NOMO-1 treated with dmso at 0.1 percent for 144 hours (cell line): ENCODE measurements at regions not wholly inside any gene's neighbourhood (a gene's known extent, or its start where the extent isn't known, plus 50 kb on each side); places are given as distances from the start of the nearest gene placed in this dataset.

Source experiments
- DNase-seq: peaks from one replicate; lab custom pipeline; 2025; ENCODE audit not compliant: unreplicated experiment; lab: John Stamatoyannopoulos, UW

DNA sequence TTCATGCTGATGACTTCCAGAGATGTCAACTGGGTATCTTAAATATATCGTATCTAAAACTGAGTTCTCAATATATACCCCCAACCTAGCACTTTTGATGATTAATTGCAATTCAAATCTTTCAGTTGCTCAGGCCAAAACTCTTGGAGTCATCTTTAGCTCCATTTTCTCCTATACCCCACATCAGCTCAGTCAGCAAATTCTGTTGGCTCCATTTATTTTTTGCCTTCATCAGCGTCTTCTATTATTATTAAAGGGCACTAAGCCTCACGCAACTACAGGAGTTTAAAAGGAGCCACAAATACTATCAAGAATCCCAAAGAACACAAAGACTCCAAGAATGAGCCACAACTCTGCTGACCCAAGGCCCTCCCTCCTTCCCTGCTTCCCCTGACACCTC is 134.9 kb downstream of the KCTD12 start:
- DNase-seq: no peak

DNA sequence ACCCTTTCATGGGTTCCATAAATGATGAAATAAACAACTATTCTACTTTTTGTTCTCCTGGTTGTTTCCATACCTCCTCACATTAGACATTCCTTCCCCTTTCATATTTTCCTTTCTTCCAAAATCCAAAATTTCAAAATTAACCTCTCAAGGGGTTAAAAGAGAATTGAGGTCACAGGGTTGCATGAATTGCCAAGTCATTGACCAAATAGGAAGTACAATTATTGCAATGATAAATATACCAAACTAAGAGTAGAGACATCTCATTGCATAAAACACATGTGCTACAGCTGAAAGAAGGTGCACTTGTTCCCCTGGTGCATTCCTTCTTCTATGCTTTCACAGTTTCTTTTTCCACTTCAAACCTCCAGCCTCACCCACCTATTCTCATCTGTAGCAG is 136.1 kb downstream of the KCTD12 start:
- DNase-seq: peak; percentile 45

DNA sequence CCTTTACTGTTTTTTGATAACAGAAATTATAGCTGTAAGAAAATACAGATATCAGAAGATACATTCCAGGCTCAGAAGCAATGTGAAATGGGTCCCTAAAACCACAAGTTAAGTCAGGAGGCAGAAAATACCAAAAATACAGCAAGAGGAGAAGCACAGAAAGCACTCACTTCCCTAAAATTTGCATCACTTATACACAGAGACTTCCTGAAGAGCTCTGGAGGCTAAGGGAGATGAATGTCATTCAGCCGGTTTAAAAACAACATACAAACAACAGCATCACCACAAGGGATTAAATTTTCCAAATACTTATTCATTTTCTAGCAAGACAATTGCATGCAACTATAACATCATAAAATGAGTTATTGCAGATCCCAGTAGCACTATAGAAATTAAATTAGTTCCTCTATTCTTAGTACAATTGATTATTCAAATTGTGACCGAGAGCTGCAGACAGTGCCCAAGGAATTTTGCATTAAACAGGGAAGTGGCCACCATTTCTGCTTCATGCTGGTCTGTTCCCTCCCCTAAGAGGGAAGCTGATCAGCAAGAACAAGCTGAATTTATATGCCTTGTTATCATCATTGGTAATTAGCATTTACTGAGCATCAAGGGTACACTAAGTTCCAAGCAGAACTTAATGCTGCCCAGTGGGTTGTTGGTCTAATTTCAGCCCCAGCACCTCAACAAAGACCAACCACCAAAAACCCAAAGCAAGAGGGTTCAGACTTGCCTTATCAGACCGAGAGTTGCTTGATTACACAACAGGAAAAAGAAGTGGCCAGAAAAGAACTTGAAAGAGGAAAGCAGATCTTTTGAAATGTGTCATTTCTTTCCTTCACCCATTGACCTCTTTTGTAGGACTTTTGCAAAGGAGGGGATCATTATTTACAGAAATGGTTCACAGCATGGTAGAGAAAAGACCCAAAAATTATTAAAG is 140.7 kb downstream of the KCTD12 start:
- DNase-seq: peak; percentile 72

DNA sequence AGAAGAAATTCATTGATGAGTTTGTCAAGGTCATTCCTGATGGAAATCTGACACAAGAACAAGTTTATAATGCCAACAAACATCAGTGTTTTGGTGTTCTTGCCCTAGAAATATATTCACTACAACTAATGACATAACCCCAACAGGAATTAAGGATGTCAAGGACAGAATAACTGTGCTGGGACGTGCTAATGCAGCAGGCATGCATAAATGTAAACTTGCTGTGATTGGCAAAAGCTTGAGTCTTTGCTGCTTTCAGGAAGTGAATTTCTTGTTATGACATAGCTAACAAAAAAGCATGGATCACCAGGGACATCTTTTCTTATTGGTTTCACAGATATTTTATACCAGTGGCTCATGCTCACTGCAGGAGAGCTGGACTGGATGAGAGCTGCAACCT is 144.6 kb downstream of the KCTD12 start:
- DNase-seq: no peak

DNA sequence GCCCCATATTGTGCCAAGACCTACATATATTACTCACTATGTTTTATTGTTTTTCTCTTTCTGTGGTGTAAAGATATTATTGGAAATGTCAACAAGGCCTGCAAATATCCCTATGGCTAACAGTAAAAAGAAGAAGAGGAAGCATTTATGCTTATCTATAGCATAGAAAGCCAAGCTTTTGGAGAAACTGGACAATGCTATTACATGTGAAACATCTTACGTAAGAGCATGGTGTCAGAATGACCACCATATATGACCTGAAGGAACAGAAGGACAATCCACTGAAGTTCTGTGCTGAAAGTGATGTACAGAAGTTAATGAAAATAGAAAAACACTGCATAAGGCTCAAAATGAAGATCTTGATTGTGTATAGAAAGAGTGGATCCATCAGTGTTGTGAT is 145.2 kb downstream of the KCTD12 start:
- no peak for DNase-seq

DNA sequence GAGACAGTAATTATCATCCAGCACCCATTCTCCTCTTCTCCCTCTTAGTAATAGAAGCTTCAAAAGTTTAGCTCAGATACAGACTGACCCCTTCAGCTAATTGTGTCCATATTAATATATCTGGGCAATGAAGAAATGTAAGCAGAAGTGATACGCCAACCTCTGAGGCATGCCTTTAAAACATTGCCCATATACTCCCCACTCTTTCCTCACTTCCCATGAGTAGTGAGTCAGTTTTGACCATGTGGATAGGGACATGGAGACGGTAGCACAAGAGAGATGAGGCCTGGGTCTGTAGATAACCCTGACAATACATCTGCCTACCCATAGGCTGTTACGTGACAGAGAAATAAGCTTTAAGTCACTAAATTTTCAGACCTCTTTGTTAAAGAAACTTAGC is 147.6 kb downstream of the KCTD12 start:
- no peak for DNase-seq

DNA sequence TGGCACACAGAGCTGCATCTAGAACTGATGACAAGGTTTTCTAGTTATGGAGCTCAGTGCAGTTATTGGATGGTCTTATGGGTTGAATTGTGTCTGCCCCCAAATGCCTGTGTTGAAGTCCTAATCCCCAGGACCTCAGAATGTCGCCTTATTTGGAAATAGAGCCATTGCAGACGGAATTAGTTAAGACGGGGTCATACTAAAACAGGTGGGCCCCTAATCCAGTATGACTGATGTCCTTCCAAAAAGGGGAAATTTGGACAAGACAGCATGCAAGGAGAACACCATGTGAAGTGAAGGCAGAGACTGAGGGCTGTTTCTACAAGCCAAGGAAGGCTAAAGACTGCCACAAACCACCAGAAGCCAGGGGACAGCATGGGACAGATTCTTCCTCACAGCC is 148.7 kb downstream of the KCTD12 start:
- no peak for DNase-seq

DNA sequence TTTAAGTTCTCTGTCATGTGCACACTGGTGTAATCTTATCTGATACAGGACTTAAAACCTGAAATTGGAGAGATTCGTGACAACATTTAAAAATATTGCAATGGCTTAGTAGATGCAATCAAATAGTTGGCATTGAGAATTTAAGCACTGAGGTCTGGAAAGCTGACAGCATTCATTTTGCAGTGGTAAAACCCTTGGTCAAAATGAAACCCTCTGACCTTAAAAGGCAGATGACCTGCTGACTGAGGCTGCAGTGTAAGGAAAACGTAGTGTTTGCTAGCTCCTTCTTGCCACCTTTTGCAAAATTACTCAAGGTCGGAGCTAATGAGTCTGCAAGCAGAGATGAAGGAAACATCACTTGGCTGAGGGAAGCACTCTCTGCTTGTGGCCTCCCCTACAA is 150.6 kb downstream of the KCTD12 start:
- DNase-seq: no peak

DNA sequence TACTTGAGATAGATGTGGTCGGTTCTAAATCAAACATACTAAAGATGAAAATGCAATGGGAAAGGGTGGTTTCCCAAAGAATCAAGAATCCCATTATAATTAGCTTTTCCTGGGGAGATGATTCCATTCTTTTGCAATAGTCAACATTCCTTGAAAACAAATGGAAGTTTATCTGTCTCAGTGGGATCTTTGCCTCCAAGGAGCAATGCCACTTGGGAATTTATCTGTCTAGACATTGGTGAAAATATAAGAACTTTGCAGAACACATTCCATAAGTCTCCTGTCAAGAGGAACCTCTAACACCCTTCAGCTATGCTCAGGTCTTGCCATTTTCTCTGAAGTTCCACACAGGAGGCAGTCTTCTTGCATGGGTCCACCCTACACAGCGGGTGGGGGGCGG is 152.5 kb downstream of the KCTD12 start:
- DNase-seq: no peak

DNA sequence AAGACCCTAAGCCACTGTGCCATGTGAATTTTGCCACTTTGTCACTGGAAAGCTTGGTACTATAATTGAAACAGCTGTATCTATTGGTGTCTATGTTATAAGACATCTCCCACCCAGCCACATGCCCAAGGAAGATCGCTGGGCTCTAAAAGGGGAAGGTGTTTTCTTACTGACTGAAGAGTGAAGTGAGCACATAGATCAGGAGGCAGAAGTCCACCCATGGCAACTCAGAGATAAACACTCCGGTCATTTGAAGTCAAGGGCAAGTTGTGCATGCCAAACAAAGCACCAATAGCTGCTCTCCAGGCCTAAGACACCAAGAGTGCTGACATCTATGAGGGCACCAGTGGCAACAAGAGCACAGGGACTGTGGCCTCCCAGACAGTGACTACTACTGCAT is 153.8 kb downstream of the KCTD12 start:
- no peak for DNase-seq

DNA sequence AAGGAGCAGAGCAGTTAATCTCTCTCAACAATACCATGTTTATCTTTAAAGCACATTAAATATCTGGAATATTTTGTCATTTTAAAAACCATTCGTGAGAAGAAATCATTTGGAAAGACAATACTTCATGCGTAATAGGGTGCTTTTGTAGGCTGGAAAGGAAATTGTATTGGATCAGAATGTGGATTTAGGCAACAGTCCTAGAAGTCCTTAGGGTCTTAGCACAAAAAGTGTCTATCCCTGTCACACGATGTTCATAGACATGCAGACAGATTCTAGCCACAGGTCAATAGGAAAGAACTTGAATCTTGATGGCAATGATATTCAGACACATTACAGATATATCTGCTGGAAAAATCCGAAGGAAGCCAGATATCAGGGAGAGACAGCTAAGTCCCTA is 156.0 kb downstream of the KCTD12 start:
- DNase-seq: no peak

DNA sequence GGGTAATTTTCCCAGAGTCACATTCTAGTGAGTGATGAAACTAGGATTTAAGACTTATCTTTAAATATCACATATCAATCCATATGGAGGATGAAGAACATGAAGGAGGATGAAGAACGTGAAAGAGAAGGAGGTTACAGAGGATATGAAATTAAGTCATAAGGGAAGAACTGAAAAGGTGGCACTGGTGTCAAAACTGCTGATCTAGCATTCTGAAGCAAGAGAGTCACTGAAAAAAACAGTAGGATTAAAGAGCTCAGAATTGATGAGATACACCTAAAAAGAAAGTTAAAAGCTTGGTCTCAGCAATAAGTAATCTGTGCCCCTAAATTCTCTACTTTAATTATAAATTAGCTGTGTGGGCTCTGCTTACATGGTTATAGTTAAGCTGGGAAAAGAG is 156.5 kb downstream of the KCTD12 start:
- no peak for DNase-seq

DNA sequence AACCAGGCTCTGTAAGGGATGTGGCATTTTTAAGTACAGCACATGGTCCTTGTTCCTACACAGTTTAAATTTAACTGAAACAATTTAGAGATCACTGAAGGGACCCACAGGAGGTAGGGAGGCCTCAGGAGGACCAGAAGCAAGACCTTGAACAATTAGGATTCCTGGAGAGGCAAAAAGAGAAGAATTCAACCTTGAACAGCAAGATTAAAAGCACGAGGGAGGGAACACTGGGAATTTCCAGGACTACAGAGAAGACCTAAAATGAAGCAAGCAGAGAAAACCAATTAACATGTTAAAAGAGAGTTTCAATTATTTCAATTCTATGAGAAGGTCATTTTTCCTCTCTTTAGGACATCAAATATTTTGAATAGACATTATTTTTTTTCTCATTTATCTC is 160.3 kb downstream of the KCTD12 start:
- no peak for DNase-seq

DNA sequence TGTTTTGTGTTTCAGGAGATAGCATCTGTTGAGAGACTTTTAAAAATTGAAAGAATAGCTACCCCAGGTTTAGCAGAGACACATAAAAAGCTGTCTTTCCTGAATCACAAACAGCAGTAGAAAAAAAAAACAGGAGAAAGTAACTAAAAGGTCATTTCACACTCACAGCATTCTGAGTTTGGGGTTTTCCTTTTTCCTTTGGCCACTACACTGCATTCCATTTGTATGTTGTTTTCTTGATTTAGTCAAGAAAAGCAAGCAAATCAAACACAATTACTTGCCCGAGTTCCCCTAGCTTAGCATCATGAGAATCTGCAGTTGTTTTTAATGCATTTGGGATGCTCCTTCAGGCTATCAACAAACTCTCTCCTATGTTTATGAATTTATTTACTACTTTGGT is 161.0 kb downstream of the KCTD12 start:
- no peak for DNase-seq

DNA sequence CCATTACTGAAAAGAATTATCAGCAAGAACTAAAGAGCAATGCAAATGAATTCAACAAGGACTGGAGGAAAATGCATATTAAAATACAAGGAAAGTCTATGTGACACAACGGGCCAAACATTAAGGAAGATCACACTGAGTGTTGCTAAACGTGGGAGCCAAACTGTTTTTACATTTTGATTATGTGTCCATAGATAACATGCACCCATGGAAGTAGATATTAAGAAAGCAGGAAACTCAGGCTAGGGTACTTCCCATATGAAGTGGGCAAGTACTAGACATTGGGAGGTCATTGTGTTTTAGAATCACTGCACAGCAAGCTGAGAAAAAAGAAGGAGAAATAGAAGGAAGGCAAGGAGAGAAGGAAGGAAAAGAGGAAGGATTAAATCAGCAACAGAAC is 161.8 kb downstream of the KCTD12 start:
- DNase-seq: no peak

DNA sequence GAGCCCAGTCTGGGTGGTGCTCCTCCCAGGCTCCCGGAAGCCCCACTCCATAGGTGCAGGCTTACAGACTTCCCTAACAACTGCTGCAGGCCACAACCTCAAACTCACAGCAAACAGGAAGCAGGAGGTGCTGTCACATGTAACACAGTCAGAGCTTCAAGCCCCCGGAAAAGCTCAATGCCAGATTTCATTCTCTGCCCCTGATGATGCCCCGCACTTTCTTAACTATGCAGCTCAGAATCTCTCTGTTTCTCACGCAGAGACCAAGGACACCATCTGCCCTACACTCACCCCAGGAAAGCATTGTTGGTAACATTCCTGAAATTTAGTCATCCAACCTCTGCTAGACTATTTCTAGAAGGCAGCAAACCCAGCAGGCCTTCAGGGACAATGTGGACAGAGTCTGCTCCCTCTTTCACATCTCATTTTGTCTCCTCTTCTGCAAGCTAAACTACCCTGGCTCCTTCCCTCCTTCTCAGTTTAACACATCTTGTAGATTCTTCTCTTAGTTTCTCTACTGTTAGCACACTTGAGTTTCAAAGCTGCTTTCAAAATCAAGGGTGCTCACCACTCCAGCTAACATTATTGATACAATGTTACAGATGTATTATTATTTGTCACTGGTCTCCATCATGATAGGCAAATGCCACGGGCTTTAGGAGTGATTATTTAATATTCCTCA is 162.5 kb downstream of the KCTD12 start:
- peak; percentile 26 for DNase-seq

DNA sequence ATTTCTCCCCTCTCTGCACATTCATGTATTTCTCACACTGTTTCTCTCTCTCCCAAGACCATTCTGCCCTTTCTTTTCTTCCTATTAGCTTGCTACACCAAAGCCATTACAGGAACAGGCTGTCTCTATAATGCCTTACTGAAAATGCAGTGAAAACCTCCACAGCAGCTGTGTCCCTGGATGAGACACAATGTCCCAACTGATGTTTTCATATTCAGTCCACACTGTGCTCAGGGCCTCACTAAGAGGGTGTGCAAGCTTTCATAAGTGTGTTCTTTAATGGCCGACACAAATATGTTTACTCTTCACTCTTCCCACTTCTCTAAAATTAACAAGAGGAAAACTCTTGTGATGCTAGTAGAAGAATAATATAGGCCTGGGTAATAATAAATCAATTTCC is 163.4 kb downstream of the KCTD12 start:
- no peak for DNase-seq

DNA sequence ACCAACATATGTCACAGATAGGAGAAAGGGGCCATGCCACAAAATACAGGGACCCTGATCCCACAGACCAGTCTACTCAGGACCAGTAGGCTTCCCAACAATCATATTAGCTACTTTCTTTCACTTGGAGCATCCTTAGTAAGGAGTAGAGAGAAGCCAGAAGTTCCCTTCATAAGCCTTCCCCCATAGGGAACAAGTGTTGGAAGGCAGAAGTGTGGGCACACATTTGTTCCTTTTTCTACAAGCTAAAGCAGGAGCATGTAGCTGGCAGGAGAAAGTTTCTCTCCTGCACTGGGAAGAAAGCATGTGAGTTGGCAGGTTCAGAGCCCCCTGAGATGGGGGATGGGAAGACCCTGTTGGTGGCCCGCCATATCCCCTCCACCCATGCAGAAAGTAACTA is 165.4 kb downstream of the KCTD12 start:
- no peak for DNase-seq

DNA sequence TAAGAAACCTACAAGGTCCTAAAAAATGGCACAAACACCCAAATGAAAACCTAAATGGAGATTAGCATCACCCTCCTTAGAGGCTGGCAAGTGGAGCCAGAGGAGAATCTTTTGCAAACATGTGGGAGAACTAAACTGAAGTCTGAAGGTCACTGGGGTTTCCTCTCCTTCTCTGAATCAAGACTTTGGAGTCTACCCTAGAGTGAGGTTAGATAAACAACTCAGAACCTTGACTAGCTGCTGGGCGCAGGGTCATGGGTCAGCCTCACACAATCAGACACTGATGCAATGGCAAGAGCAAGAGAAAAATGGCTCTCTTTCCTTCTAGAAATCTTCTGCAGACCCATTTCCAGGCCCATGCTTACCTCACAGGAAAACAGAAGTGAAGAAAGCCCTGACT is 165.8 kb downstream of the KCTD12 start:
- DNase-seq: no peak

DNA sequence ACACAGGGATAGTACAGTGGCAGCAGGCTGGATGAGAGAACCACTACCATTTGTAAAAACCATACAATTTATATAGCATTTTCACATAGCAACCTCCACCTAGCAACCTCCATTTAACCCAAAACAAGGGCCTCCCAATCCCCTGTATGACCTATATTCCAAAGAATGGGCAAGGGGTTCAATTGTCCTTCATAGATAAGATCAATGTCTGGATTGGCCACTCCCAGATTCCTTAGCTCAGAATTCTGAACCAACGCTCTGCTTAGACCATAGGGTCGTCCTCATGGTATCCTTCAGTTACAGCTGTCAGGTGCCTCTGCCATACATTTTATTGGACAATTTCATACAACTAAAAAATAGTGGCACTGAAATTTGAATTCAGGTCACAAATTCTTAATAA is 166.2 kb downstream of the KCTD12 start:
- DNase-seq: no peak

DNA sequence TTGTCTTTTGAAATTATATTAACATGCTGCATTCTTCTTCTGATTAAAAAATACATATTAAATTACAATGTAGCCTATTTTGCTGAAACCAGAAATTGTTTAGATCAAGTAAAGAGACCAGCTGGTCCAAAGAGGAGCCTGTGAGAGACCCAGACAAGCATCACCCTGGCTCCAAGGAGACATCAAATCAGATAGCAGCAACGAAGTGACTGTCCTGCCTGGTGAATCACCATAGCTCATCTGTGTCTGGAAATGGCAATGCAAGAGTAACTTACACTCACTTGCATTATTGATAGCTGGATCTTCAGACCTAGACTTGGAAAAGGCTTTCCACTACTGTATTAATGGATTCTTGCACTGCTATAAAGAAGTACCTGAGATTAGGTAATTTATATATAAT is 169.1 kb downstream of the KCTD12 start:
- no peak for DNase-seq

DNA sequence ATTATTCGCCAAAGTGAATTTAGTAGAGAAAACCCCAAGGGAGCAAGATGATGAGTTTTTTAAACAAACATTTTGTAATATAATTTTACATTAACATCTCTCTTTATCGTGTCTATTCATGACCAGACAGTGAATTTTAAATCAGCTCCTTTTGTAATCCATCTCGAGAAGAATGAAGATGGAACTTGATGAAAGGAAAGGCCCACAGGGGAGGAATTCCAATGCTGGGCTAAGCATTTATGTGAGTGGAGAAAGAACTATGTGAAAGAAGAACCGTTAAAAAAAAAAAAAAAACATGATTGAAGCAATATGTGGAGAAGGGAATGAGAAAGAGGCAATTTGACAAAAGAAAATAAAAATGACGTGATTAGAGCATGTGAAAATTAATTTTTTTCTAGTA is 170.6 kb downstream of the KCTD12 start:
- no peak for DNase-seq

DNA sequence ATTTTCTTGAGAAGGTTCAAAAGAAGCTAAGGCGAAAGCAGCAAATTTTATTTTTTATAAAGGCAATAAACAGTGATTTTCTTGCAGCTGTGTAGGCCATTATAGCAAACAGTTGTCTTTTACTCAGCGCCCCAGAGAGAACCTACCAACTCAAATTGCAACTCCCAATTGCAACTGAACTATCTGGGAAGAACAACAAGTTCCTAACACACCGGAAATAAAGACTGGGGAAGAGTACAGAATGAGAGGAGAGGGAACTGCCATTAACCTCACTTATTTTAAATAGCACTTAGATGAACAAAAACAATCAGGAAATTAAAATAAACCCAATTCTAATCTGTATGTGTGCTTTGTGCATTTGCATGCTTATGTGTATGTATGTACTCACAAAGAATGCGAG is 171.1 kb downstream of the KCTD12 start:
- DNase-seq: no peak
